Stimulated activated effector memory CD8-positive, alpha-beta T cell treated with anti-CD3 and anti-CD28 coated beads, Interleukin-12 subunit alpha, Interleukin-12 subunit beta, amount 100 ng/mL, for 72 hours (primary cell): ENCODE measurements at regions not wholly inside any gene's neighbourhood (a gene's known extent, or its start where the extent isn't known, plus 50 kb on each side); places are given as distances from the start of the nearest gene placed in this dataset.

Source experiments
- ATAC-seq: fragments of 150-1000 bp; cut with Tn5 transposase; 2 replicates; pipeline ENCODE4 v1.10.0; 2021
- DNase-seq, 2 donors: peaks; one replicate each; pipeline ENCODE4 v3.0.0; 2021 to 2022; ENCODE audit warnings: low spot score in 2 of 2
- H3K27ac Mint-ChIP-seq: one replicate; pipeline ENCODE4 v1.8.0; 2022; ENCODE audit warnings: mild to moderate bottlenecking, mixed read lengths
- H3K36me3 Mint-ChIP-seq: one replicate; pipeline ENCODE4 v1.8.0; 2022; ENCODE audit warnings: mild to moderate bottlenecking, mixed read lengths
- H3K4me1 Mint-ChIP-seq: one replicate; pipeline ENCODE4 v1.8.0; 2022; ENCODE audit warnings: mixed read lengths
- H3K4me3 Mint-ChIP-seq: one replicate; pipeline ENCODE4 v1.8.0; 2022; ENCODE audit warnings: mild to moderate bottlenecking, mixed read lengths
- H3K9me3 Mint-ChIP-seq: one replicate; pipeline ENCODE4 v1.8.0; 2022; ENCODE audit warnings: mixed read lengths

DNA sequence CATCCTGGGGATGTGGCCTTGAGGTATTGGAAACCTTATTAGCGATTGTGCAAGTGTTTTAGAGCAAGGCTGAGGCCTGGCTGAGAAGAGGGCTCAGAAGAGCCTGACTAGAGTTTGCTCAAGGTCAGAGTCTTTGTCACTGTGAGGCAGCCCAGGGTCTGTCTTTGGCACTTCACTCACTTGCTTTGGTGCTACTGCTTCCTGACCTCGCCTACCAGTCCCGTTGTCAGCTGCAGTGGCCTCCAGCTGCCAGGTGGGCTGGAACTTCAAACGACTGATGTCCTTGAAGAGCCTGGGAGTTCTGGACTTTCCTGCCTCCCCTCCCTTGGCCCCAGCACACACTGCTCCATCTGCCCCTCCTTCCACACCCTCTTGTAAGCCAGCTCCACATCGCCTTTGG, 228.0 kb downstream of the SNX18 start:
- H3K4me1 Mint-ChIP-seq, result peaks cover 39% of the 10 kb centered on the region

DNA sequence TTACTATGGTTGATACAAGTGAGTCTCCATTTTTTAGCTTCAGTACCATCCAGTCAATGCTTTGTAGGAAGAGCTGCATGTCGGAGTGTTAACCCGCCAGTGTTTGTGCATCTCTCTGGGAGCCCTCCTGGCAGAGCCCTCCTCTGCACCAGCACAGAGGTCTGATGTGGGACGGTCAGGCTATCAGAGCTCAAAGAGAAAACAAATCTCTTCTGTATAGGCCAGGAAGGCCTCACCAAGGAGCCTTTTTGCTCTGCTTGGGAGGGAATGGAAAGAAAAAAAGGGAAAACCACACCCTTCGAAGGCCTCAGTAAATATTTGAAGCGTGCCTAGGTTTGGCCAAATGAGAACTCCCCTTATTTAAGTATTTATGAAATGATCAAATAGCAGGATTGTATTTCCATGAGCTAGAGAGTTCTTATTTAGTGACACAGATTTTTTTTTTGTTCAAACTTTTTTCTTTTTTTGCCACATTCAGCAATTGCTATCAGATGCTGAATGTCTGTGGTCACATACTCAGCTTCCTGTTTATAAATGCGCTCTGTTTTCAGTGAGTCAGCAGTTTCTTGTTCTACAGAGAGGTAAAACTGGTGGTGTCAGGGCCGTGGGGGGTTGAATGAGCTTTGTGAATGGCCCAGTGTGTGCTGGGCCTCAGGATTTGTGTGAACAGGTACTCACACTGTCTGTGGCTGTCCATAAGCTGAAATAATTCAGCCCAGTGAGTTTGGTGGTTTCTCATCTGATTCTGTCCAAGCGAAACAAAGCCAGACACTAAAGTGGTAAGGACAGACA, 226.6 kb downstream of the SNX18 start:
- Mint-ChIP-seq H3K36me3 (no peaks in the 10 kb centered on the region), H3K4me1 (peaks cover 52% of the 10 kb centered on the region), H3K9me3 (no peaks in the 10 kb centered on the region), H3K4me3 (peak overlapping the region; percentile 46), H3K27ac (peak overlapping the region; percentile 92)
- ATAC-seq (peak; percentile 98), DNase-seq (peak; percentile 26 to 71)

More for the DNA sequence above, 228.0 kb downstream of the SNX18 start:
- no peaks in the 10 kb centered on the region for H3K9me3 Mint-ChIP-seq
- H3K36me3 Mint-ChIP-seq, result no peaks in the 10 kb centered on the region
- H3K27ac Mint-ChIP-seq, result peak overlapping the region; percentile 92
- ATAC-seq (no peak), DNase-seq (peak in 1 of 2 donors; percentile 47)
- no peak overlapping the region for H3K4me3 Mint-ChIP-seq

DNA sequence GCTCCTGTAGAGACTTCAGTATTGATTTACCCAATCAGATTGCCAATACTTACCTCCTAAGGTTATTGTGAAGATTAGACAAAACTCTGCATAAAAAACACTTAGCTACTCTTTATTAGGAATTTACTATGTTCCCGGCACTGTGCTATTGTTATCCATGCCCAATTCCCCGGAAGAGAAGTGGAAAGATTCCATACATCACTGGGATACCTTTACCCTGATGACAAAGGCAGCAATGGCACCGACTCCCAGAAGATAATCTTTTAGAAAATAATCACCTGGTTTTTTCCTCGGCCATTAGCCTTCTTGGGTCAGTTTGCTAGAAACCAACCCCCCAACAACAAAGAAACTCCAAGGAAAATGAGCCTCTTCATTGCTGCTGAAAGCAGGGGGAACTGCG, 226.0 kb downstream of the SNX18 start:
- Mint-ChIP-seq H3K9me3 (no peaks in the 10 kb centered on the region), H3K4me3 (peak overlapping the region; percentile 46), H3K27ac (peak overlapping the region; percentile 92), H3K4me1 (peaks cover 55% of the 10 kb centered on the region), H3K36me3 (no peaks in the 10 kb centered on the region)
- no peak for DNase-seq
- ATAC-seq, result no peak

DNA sequence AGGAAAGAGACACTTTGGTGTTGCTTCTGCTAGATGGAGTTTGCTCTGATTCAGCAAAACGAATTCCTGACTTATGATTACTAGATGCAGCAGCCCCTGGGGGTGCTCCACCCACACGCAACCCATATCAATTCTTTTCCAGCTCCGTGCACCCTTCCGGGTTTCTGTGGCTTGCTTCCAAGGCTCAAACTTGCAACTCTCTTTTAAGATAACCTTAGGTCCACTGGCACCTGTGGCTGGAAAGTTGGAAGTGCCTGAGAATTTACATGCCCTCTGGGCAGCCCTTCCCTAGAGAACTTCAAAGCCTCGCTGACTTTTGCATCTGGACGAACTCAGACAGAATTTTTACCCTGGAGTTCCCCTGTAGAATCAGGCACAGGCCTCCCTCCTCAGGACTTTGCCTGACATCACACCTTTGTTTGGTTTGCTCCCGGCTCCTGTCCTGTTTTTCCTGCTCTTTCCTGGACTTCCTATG, 224.9 kb downstream of the SNX18 start:
- DNase-seq, result peak in 1 of 2 donors; percentile 22
- ATAC-seq, result no peak
- Mint-ChIP-seq H3K9me3 (no peaks in the 10 kb centered on the region), H3K4me3 (no peak overlapping the region), H3K4me1 (peaks cover 62% of the 10 kb centered on the region), H3K36me3 (no peaks in the 10 kb centered on the region), H3K27ac (peak overlapping the region; percentile 92)

DNA sequence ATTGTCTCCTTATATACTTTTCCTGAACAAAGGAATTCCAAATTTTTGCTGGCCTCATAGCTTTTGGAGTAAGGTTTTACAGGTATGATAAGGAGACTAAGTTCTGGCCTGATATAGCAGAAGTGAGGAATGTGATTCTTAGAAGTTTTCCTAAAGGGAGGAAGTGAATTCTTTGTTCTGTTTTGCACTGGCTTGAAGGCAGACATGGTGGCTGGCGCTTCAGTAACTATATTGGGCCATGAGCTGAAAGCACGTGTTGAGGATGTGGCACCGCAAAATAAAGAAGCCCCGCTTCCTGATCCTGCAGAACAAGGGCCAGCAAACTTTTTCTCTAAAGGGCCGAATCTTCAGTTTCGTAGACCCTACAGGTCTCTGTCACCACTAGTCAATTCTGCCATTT, 224.2 kb downstream of the SNX18 start:
- Mint-ChIP-seq H3K27ac (no peak overlapping the region), H3K4me1 (peaks cover 62% of the 10 kb centered on the region), H3K9me3 (no peaks in the 10 kb centered on the region), H3K36me3 (no peaks in the 10 kb centered on the region), H3K4me3 (no peak overlapping the region)
- DNase-seq, result no peak
- no peak for ATAC-seq

DNA sequence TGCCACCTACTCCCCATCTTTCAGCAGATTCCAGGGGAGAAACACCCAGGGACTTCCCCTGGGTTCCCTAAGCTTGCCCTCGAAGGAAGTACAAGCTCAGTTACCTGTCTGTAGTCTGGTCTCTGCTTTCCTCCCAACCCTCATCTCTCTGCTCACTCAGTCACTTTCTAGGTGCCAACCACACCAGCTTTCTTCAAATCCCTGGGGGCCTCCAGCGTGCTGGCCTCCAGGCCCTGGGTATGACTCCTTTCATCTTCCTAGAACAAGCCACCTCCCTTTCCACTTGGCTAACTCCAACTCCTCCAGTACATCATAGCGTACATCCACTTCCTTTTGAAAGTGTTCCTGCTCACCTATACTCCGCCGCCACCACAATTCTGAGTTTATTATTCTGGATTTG, 222.6 kb downstream of the SNX18 start:
- Mint-ChIP-seq H3K27ac (peak overlapping the region; percentile 64), H3K9me3 (no peaks in the 10 kb centered on the region), H3K36me3 (no peaks in the 10 kb centered on the region), H3K4me3 (no peak overlapping the region), H3K4me1 (peaks cover 53% of the 10 kb centered on the region)
- ATAC-seq (no peak), DNase-seq (no peak)

DNA sequence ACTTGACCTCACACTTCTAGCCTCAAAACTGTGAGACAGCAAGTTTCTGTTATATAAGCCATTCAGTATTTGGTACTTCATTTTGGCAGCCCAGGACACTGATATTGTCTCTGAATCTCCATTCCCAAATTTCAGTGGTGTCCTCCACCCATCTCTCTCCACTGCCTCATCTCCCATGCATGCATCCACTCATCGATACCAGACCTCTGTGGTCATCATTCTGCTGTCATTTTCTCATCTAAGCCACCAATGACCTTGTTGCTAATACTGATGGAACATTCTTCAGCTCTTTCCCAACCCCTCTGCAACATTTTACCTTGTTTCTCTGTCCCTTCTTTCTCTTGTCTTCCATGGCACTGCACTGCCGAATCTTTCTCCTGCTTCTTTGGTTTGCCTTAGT, 221.8 kb downstream of the SNX18 start:
- ATAC-seq (no peak), DNase-seq (no peak)
- no peaks in the 10 kb centered on the region for H3K9me3 Mint-ChIP-seq
- H3K27ac Mint-ChIP-seq, result no peak overlapping the region
- no peak overlapping the region for H3K4me3 Mint-ChIP-seq
- H3K36me3 Mint-ChIP-seq, result no peaks in the 10 kb centered on the region
- peaks cover 46% of the 10 kb centered on the region for H3K4me1 Mint-ChIP-seq

DNA sequence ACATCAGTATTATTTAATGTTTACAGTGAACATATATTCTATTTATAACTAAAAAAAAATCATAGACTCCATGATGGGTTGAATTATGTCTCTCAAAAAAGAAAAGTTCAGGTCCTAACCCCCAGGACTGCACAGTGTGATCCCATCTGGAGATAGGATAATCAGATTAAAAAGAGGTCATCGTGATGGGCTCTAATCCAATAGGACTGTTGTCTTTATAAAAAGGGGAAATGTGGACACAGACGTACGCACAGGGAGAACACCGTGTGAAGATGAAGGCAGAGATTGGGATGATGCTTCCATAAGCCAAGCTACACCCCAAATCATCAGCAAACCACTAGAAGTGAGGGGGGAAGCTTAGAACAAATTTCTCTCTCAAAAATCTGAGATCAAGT, 221.4 kb downstream of the SNX18 start:
- H3K4me1 Mint-ChIP-seq, result peaks cover 42% of the 10 kb centered on the region
- no peak for ATAC-seq
- no peak for DNase-seq
- H3K36me3 Mint-ChIP-seq, result no peaks in the 10 kb centered on the region
- H3K9me3 Mint-ChIP-seq, result no peaks in the 10 kb centered on the region
- no peak overlapping the region for H3K4me3 Mint-ChIP-seq
- H3K27ac Mint-ChIP-seq, result no peak overlapping the region

DNA sequence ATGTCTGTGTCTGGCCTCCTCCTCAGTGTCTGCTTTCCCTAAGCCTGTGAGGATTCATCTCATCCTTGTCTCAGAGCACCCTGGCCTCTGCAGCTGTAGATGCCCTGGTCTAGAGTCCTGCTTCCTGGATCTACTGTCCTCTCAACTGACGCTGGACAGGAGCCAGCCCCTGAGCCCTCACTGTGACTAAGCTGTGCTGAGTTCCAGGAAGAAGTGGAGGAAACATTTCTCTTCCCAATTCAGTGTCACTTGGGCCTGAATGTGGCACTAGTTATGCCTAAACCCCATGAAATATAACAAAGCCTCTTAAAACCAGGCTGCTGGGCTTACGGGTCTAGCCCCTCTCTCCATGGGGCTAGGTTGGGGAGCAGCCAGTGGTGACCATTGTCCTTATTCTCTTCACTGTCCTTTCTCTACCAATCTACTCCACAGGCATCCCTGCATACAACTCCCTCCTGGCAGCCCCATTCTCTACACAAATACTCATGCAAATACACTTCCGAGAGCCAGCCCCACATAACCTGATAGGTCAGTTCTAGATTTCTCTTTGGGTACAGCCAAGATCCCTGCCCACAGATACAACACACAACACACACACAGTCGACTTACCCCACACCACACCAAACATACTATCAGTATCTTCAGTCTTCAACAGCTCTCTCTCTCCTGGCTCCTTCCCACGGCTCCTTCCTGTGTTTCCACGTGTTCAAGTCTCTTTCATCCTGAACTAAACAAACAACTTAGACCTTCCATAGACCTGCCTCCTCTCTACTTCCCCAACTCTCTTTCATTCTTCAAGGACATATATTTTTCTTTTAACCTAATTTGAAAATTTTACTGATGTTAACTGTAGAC, 220.8 kb downstream of the SNX18 start:
- Mint-ChIP-seq H3K4me3 (no peak overlapping the region), H3K27ac (peak overlapping the region; percentile 32)

DNA sequence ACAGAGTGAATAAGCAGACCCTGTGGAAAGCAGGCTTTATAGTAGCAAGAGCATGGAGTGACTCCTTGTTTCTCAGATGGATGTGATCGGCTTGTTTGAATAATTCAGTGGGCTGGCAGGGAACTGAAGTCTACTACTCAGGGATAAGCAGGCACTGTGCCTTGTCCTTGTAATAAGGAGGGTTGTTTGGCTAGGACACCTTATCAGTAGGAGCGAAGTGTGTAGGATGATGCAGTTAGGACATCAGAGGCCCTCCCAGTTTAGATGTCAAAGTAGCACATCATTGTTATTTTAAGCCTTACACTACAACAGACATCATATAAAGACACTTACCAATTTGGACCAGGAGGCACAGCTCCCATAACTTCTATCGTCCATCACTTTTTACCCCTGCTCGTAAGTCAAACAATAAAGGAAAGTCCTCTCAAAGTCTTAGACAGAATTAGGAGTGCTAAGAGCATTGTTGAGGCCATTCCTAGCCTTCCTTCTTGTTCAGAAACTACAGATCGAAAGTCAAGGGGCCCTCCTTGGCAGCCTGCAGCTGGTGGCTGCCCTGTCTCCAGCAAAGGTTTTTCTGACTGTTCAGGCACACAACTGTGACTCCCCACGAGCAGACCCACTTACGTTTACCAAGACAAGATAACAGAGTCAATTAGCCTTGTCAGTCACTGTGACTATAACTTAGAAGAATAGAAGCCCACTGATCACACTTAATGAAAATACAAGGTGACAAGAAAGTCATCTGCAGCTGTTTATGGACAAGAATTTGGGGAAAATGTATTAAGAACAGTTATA, 218.6 kb downstream of the SNX18 start:
- Mint-ChIP-seq H3K9me3 (no peaks in the 10 kb centered on the region), H3K4me1 (peaks cover 29% of the 10 kb centered on the region), H3K27ac (no peak overlapping the region), H3K4me3 (no peak overlapping the region), H3K36me3 (no peaks in the 10 kb centered on the region)
- ATAC-seq (no peak), DNase-seq (no peak)

More for the DNA sequence above, 220.8 kb downstream of the SNX18 start:
- no peaks in the 10 kb centered on the region for H3K9me3 Mint-ChIP-seq
- H3K4me1 Mint-ChIP-seq, result peaks cover 36% of the 10 kb centered on the region
- ATAC-seq (no peak), DNase-seq (no peak)
- no peaks in the 10 kb centered on the region for H3K36me3 Mint-ChIP-seq

DNA sequence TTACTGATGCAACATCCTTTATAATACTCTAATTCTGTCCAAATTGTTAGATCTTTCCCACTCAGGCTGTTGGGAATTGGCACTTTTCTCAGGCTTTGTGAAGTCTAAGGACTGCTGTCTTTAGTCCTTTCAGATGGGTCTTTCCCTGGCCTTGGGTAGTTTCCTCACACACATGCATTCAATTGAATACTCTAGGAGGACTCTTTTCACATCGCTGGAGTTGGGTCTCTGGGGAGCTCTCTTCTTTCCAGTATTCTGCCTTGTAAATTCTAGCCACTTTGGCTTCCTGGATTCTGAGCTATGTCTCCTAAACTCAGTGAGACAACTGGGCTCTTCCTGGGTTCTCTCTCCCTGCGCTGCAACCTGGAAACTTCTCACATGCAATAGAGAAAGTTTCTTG, 215.5 kb downstream of the SNX18 start:
- DNase-seq, result no peak
- Mint-ChIP-seq H3K27ac (no peak overlapping the region), H3K9me3 (no peaks in the 10 kb centered on the region), H3K4me1 (peaks cover 3% of the 10 kb centered on the region), H3K36me3 (no peaks in the 10 kb centered on the region), H3K4me3 (no peak overlapping the region)
- ATAC-seq, result no peak

DNA sequence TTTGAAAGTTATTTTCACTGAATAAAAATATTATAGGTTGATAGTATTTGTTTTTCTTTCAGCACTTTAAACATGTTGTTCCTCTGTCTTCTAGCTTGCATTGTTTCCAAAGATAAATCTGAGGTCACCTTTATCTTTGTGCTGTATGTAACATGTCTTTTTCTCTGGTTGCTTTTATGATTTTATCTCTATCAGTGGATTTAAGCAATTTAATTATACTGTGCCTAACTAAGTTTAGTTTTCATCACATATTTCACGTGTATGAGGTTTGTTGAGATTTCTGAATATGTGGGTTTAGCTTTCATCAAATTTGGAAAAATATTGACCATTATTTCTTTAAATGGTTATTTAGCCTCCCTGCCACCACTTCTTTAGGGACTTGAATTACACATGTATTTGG, 214.5 kb downstream of the SNX18 start:
- Mint-ChIP-seq H3K27ac (no peak overlapping the region), H3K36me3 (no peaks in the 10 kb centered on the region), H3K4me3 (no peak overlapping the region), H3K4me1 (no peaks in the 10 kb centered on the region), H3K9me3 (no peaks in the 10 kb centered on the region)
- ATAC-seq (no peak), DNase-seq (no peak)

DNA sequence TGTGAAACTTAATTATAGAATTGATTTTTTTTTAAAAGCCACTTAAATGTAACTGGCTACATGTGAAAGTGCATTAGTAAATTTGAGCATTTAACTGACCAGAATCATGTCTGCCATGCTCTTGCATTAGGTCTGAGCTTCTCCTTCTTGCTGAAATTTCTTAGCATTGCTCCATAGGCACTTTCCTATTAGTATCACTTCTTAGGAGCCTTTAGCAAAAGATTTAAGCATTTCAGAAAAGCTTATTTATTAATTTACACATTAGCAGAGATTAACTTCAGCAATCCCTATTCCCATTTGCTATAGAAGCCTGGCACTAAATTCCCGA, 211.0 kb downstream of the SNX18 start:
- Mint-ChIP-seq H3K36me3 (no peaks in the 10 kb centered on the region), H3K9me3 (no peaks in the 10 kb centered on the region), H3K4me1 (no peaks in the 10 kb centered on the region), H3K4me3 (no peak overlapping the region), H3K27ac (no peak overlapping the region)
- DNase-seq, result no peak
- no peak for ATAC-seq

DNA sequence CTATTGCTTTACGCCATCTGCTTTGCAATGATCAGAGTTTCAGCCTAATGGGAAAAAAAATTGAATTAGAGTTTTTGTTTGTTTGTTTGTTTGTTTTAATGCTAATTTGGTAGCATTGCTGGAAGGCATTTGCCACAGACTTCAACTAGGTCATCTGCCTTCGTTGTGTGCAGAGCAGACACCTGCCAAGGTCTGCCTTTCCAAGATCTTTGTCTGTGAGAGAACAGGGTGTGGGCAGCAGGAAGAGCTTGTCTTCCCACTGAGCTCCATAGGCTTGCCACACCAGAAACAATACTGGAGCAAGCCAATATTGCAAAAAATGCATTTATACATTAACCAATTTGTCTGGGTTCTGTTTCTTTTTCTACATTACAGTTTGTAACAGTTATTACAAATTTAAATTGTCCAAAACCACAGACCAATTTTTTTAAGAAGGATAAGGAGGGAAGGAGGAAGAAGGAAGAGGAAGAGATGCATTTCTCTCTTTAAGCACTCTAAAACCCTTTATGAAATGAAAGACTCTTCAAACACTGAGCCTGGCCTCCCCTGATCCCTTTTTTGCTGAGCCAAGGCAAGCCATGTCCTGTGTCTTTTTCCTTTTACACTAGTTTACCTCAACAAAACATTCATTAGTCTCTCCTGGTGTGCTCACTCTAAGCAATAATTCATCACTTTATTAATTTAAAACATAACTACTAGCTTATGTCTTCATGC, 210.5 kb downstream of the SNX18 start:
- DNase-seq (no peak), ATAC-seq (no peak)
- Mint-ChIP-seq H3K4me3 (no peak overlapping the region), H3K36me3 (no peaks in the 10 kb centered on the region), H3K4me1 (no peaks in the 10 kb centered on the region), H3K9me3 (peaks cover under 1% of the 10 kb centered on the region), H3K27ac (no peak overlapping the region)
